ENCODE measurements at regions not wholly inside any gene's neighbourhood (a gene's known extent, or its start where the extent isn't known, plus 50 kb on each side); places are given as distances from the start of the nearest gene placed in this dataset.

DNA sequence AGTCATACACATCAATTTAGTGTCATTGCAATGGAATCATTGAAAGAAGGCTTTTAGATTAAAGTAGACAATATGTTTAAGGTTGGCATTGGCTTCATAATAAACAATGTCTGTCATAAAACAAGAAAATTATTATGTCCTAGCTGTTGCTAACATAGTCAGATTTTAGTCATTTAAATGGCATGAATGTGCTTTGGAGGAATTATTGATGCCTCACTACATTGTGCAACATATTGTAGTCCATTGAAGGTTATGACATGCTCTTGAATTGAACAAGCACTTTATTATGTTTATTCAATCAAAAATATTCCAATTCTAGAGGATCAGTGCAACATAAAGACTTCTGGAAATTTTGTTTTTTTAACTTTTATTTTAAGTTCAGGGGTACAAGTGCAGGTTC lies 489.8 kb upstream of the AMOT start:
- Histone ChIP-seq H3K4me3 (no peak overlapping the region), H3K9me3 (no peaks in the 10 kb centered on the region), H3K27me3 (replicated peaks; ENCODE audit: insufficient read depth) (no peaks in the 10 kb centered on the region), H3K36me3 (no peaks in the 10 kb centered on the region), H3K4me1 (replicated peaks) (no peaks in the 10 kb centered on the region), H3K27ac (no peak overlapping the region)
- intact Hi-C loops (cut with DNase I) = no loop called here
- DNase-seq (ENCODE audit: low spot score) = no peak
- no peak for TF ChIP-seq POLR2AphosphoS5 (IDR thresholded peaks at IDR 0.05)
- TF ChIP-seq, protein P1, sequence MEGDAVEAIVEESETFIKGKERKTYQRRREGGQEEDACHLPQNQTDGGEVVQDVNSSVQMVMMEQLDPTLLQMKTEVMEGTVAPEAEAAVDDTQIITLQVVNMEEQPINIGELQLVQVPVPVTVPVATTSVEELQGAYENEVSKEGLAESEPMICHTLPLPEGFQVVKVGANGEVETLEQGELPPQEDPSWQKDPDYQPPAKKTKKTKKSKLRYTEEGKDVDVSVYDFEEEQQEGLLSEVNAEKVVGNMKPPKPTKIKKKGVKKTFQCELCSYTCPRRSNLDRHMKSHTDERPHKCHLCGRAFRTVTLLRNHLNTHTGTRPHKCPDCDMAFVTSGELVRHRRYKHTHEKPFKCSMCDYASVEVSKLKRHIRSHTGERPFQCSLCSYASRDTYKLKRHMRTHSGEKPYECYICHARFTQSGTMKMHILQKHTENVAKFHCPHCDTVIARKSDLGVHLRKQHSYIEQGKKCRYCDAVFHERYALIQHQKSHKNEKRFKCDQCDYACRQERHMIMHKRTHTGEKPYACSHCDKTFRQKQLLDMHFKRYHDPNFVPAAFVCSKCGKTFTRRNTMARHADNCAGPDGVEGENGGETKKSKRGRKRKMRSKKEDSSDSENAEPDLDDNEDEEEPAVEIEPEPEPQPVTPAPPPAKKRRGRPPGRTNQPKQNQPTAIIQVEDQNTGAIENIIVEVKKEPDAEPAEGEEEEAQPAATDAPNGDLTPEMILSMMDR (IDR thresholded peaks at IDR 0.05) = no peak
- TF ChIP-seq POLR2A (IDR thresholded peaks at IDR 0.05) = no peak

DNA sequence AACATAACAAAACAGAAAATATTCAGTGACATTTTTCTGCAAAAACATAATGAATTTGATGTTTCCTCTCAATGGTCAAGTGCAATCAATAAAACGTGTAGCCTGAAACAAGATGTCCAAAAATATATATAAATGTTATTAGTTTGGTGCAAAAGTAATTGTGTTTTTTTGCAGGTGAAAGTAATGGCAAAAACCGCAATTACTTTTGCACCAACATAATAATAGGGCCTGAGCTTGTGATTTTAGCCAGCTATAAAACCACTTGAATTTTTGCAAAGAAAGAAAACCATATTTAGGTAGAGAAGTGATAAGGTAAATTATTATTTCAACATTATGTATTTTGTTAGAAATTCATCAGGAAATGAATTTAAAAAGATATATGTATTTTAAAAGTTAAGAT lies 475.3 kb upstream of the AMOT start:
- Histone ChIP-seq H3K9me3 (no peaks in the 10 kb centered on the region), H3K4me3 (no peak overlapping the region), H3K4me1 (replicated peaks) (no peaks in the 10 kb centered on the region), H3K27me3 (replicated peaks; ENCODE audit: insufficient read depth) (no peaks in the 10 kb centered on the region), H3K27ac (no peak overlapping the region), H3K36me3 (no peaks in the 10 kb centered on the region)
- DNase-seq (ENCODE audit: low spot score) = no peak
- TF ChIP-seq POLR2A (IDR thresholded peaks at IDR 0.05) = no peak
- TF ChIP-seq, protein P1 (IDR thresholded peaks at IDR 0.05) = no peak
- TF ChIP-seq POLR2AphosphoS5 (IDR thresholded peaks at IDR 0.05) = no peak
- intact Hi-C loops (cut with DNase I) = no loop called here
- WGBS = 93% methylated on average over 2 of the region's 2 CpGs

DNA sequence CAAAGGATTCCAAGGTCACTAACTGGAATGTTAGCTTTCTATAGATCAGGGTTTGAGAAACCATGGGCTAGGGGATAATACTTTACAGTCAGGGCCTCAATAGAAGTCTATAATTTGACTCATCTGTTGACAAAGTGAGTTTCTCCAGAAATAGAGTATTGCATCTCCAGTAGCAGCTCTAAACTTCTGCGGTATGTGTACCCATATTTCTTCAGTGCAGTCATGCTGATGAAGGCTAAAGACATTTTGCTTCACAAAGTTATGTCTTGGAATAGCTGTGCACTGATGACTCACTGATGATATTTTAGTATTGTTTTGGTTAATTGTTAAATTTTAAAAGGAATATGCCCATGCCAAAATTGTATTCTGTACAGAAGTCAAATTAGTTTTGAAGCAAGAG lies 464.9 kb upstream of the AMOT start:
- H3K4me1 ChIP-seq (replicated peaks) = no peaks in the 10 kb centered on the region
- no peaks in the 10 kb centered on the region for H3K27me3 ChIP-seq (replicated peaks; ENCODE audit: insufficient read depth)
- no peak overlapping the region for H3K27ac ChIP-seq
- no peaks in the 10 kb centered on the region for H3K36me3 ChIP-seq
- WGBS = 100% methylated on average over 1 of the region's 1 CpG
- TF ChIP-seq, protein P1 (IDR thresholded peaks at IDR 0.05) = no peak
- no peak for TF ChIP-seq POLR2AphosphoS5 (IDR thresholded peaks at IDR 0.05)
- no peak for TF ChIP-seq POLR2A (IDR thresholded peaks at IDR 0.05)
- intact Hi-C loops (cut with DNase I) = no loop called here
- no peak for DNase-seq (ENCODE audit: low spot score)
- H3K9me3 ChIP-seq = no peaks in the 10 kb centered on the region
- H3K4me3 ChIP-seq = no peak overlapping the region

DNA sequence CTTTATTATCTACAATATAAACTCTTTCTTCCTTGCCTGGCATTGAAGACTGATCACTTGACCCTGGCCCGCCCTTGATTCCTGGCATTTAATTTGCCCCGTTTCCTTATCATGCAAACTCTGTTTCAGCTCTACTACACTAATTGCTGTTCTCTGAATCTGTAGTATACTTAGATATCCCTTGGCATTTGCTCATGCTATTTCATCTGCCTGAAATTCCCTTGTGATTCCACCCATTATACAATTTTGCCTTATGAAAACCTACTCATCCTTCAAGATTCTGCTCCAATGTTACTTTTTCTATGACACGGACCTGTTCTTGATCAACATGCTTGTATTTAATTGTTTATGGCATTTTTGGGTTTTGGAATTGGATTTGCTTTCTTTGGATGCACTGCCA lies 459.9 kb upstream of the AMOT start:
- DNase-seq (ENCODE audit: low spot score) = no peak
- H3K4me1 ChIP-seq (replicated peaks) = no peaks in the 10 kb centered on the region
- no peak overlapping the region for H3K27ac ChIP-seq
- H3K36me3 ChIP-seq = no peaks in the 10 kb centered on the region
- TF ChIP-seq, protein P1 (IDR thresholded peaks at IDR 0.05) = no peak
- no peak for TF ChIP-seq POLR2A (IDR thresholded peaks at IDR 0.05)
- TF ChIP-seq POLR2AphosphoS5 (IDR thresholded peaks at IDR 0.05) = no peak
- intact Hi-C loops (cut with DNase I) = no loop called here
- H3K27me3 ChIP-seq (replicated peaks; ENCODE audit: insufficient read depth) = no peaks in the 10 kb centered on the region
- no peaks in the 10 kb centered on the region for H3K9me3 ChIP-seq
- no peak overlapping the region for H3K4me3 ChIP-seq
- WGBS = 63% methylated on average over 3 of the region's 3 CpGs

DNA sequence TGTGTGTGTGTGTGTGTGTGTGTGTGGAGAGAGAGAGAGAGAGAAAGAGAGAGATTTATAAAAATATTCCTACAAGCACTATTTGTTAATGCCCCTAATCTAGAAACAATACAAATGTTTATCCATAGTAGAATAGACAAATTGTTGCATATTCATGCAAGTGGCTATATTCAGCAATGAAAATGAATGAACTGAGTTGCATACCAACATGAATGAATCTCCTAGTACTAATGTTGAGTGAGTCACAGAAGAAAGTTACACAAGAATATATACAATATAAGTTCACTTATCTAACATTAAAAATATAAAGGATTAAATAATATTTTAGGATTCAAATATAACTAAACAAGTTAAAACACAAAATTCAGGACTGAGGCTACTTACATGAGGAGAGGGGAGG lies 456.8 kb upstream of the AMOT start:
- Histone ChIP-seq H3K9me3 (no peaks in the 10 kb centered on the region), H3K4me1 (replicated peaks) (no peaks in the 10 kb centered on the region), H3K27me3 (replicated peaks; ENCODE audit: insufficient read depth) (no peaks in the 10 kb centered on the region), H3K4me3 (no peak overlapping the region), H3K27ac (no peak overlapping the region), H3K36me3 (no peaks in the 10 kb centered on the region)
- TF ChIP-seq, protein P1 (IDR thresholded peaks at IDR 0.05) = no peak
- no peak for TF ChIP-seq POLR2AphosphoS5 (IDR thresholded peaks at IDR 0.05)
- TF ChIP-seq POLR2A (IDR thresholded peaks at IDR 0.05) = no peak
- DNase-seq (ENCODE audit: low spot score) = no peak
- intact Hi-C loops (cut with DNase I) = no loop called here

Measured in prostate gland (tissue), 2 donors.